HuH-7.5 (cell line): ENCODE measurements at regions not wholly inside any gene's neighbourhood (a gene's known extent, or its start where the extent isn't known, plus 50 kb on each side); places are given as distances from the start of the nearest gene placed in this dataset.
"Not testable (repeated sequence)": the region's sequence is repeated elsewhere in the genome, so short reads cannot be mapped to it uniquely, and the experiment has no call there.

ENCODE experiments used
- DNase-seq: peaks from one replicate; pipeline ENCODE4 v3.0.0; 2011; ENCODE audit warnings: low spot score

- not testable (repeated sequence) for DNase-seq
These were observed 111.7 kb upstream of the LPCAT1 start for GRCh38 chr5:1635477-1635876.

GRCh38 chr5:1634337-1634661, 110.5 kb upstream of the LPCAT1 start:
- DNase-seq = no peak

GRCh38 chr5:1633605-1634336, 110.0 kb upstream of the LPCAT1 start:
- peak; percentile 84 for DNase-seq

- not testable (repeated sequence) for DNase-seq
These were observed 107.2 kb upstream of the LPCAT1 start for GRCh38 chr5:1631004-1631403.

- not testable (repeated sequence) for DNase-seq
These were observed 102.6 kb upstream of the LPCAT1 start for GRCh38 chr5:1626397-1626796.

- DNase-seq = not testable (repeated sequence)
These were observed 95.8 kb upstream of the LPCAT1 start for GRCh38 chr5:1619531-1619930.

- DNase-seq = not testable (repeated sequence)
These were observed 94.6 kb upstream of the LPCAT1 start for GRCh38 chr5:1618296-1618865.

GRCh38 chr5:1617236-1617755, 93.5 kb upstream of the LPCAT1 start:
- not testable (repeated sequence) for DNase-seq

GRCh38 chr5:1613515-1613914, 89.8 kb upstream of the LPCAT1 start:
- DNase-seq = not testable (repeated sequence)

- not testable (repeated sequence) for DNase-seq
These were observed 86.8 kb upstream of the LPCAT1 start for GRCh38 chr5:1610526-1610925.

GRCh38 chr5:1609111-1609510, 85.4 kb upstream of the LPCAT1 start:
- DNase-seq = not testable (repeated sequence)

- DNase-seq = not testable (repeated sequence)
These were observed 84.6 kb upstream of the LPCAT1 start for GRCh38 chr5:1608336-1608735.

GRCh38 chr5:1606951-1607350, 83.2 kb upstream of the LPCAT1 start:
- DNase-seq = not testable (repeated sequence)

- not testable (repeated sequence) for DNase-seq
These were observed 80.2 kb upstream of the LPCAT1 start for GRCh38 chr5:1603916-1604315.

- DNase-seq = peak; percentile 37
These were observed 77.8 kb upstream of the LPCAT1 start for GRCh38 chr5:1601565-1601964.

- not testable (repeated sequence) for DNase-seq
These were observed 75.4 kb upstream of the LPCAT1 start for GRCh38 chr5:1598950-1599737.

- not testable (repeated sequence) for DNase-seq
These were observed 73.3 kb upstream of the LPCAT1 start for GRCh38 chr5:1597093-1597473.

- DNase-seq = not testable (repeated sequence)
These were observed 72.8 kb upstream of the LPCAT1 start for GRCh38 chr5:1596462-1597092.

GRCh38 chr5:1594357-1595106, 70.8 kb upstream of the LPCAT1 start:
- DNase-seq = peak; percentile 12

GRCh38 chr5:1593903-1594356, 70.2 kb upstream of the LPCAT1 start:
- no peak for DNase-seq

- DNase-seq = not testable (repeated sequence)
These were observed 64.4 kb upstream of the LPCAT1 start for GRCh38 chr5:1588071-1588694.
